GM13976 (cell line): ENCODE measurements at regions not wholly inside any gene's neighbourhood (a gene's known extent, or its start where the extent isn't known, plus 50 kb on each side); places are given as distances from the start of the nearest gene placed in this dataset.
A peak's percentile ranks its signal among the peaks of the same experiment; 100 is the strongest.

Experiments
- DNase-seq: peaks from one replicate; pipeline ENCODE4 v3.0.0; 2012; ENCODE audit warnings: low spot score
- in situ Hi-C: fragments of 300-500 bp; cut with MboI; formaldehyde crosslinking; loops from one replicate; pipeline ENCODE4 v1.12.0; 2022; ENCODE audit warnings: low sequenced_read_pairs, mixed read lengths, inconsistent platforms; ENCODE audit not compliant: unreplicated experiment
- TF ChIP-seq, protein P1 (sequence below): IDR thresholded peaks from 2 replicates; pipeline ENCODE4 v1.5.1; 2012; ENCODE audit warnings: borderline replicate concordance, mild to moderate bottlenecking; ENCODE audit not compliant: insufficient read depth; ENCODE audit errors: extremely low read depth, missing control alignments, control extremely low read depth

DNA sequence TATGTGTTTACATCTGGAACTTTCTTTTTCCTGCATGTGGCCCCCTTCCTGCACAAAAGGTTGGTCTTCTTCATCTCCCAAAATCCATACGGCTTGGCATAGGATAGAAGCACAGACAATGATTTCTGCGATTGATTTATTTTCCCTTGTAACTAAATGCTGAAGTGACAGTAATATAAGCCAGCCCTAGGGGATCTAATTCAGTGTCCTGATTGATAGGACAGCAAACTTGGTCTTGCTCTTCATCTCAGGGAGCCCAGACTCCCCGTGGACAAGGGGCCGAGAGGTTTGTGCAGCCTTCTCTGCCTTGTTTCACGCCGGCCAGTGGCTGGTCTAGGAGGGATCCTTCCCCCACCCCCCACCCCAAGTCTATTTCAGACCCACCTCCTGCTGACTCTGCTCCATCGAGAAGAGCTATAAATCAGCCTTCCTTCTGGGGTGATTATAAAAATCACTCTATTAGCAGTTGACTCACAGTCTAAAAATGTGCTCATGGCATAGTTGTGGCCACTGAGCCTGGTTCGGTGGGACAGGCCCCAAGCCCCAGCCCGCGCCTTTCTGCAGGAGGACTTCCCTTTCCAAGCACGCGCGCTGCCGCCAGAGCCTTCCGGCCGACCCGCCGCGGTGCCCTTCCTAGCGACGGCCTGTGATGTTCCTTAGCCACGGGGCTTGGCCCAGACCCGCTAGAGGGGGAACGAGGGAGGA is 89.8 kb upstream of the COL5A1 start:
- no peak for DNase-seq
- in situ Hi-C loops, result no loop called here
- TF ChIP-seq, protein P1, sequence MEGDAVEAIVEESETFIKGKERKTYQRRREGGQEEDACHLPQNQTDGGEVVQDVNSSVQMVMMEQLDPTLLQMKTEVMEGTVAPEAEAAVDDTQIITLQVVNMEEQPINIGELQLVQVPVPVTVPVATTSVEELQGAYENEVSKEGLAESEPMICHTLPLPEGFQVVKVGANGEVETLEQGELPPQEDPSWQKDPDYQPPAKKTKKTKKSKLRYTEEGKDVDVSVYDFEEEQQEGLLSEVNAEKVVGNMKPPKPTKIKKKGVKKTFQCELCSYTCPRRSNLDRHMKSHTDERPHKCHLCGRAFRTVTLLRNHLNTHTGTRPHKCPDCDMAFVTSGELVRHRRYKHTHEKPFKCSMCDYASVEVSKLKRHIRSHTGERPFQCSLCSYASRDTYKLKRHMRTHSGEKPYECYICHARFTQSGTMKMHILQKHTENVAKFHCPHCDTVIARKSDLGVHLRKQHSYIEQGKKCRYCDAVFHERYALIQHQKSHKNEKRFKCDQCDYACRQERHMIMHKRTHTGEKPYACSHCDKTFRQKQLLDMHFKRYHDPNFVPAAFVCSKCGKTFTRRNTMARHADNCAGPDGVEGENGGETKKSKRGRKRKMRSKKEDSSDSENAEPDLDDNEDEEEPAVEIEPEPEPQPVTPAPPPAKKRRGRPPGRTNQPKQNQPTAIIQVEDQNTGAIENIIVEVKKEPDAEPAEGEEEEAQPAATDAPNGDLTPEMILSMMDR, result no peak

DNA sequence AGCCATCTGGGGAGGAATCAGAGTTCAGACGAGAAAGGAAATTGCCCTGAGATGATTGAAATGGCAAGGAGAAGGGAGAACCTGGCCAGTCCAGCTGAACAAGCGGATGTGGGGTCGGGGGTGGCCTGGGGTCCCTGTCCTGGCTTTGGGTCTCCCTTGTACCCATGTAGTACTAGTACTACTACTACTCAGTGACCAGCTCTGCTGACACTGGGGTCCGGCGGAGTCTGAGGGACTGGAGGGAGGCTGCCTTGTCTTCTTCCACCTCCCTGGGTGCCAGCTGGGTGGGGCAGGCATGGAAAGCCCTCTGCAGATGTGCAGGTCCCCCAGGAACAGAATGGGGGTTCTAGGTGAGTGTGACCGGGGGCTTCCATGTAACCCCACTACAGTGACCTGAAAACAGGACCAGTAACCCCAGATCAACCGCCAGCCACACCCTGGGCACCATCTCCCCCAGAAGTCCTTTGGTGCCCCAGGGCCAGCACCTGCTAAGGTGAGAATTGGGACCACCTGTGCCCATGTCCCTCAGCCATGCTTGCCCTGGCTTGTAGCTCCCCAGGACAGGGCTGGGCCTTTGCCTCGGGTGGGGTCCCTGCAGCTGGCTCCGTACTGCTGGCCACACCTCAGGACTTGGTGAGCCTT is 89.1 kb upstream of the COL5A1 start:
- peak; percentile 18 for DNase-seq
- in situ Hi-C loops, result no loop called here
- TF ChIP-seq, protein P1, result no peak

DNA sequence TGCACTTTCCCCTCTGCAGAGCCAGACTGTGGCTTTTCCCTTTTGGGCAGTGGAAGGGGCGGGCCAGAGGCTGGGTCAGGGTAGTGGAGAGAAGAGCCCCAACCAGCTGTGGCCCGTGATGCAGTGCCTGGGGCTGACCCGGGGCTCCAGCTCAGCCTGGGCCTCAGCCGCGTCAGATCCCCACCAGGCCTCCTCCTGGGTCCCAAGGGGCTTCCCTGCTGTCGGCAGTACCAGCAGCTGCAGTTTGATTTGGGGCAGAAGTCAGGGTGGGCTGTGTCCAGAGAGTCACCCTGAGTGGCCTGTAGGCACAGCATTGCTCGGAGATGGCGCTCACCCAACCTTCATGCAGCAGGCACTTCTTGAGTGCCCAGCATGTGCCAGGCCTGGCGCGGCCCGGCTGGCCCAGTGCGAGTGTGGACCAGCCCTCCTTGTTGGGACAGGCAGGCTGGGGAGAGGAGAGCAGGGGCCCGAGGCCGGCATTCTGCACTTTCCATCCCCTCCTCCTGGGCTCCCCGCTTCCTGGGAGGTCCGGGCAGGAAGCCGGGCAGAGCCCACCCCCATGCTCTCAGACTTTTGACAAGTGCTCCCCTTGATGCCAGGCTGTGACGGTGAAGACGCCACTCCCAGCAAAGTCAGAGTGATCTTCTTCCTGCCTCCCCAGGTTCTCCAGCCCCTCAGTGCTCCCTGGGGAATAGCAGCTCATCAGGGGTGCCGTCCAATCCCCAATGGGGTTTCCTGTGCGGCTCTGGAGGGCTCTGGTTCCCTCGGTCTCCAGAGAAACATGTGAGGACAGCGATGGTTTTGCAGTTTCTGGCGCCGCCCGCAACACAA is 88.3 kb upstream of the COL5A1 start:
- TF ChIP-seq, protein P1, result no peak
- in situ Hi-C loops, result no loop called here

DNA sequence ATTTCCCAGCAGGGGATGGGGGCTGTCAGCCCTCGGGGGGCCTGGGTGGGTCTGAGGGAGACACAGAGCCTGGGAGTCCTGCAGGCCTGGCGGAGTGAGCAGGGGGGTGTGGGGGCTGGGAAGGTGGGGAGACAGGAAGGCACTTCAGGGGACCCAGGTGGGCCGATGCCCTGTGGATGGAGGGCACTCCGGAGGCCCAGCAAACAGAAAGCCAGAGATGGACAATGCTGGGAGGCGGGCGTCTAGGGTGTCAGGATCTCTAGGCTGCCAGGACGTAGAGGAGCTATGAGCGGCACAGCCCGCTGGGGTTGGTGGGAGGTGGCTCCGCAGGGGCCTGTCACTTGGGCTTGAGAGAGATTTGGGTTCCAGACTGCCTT is 87.6 kb upstream of the COL5A1 start:
- in situ Hi-C loops, result no loop called here
- TF ChIP-seq, protein P1, result no peak

More for the DNA sequence above, 88.3 kb upstream of the COL5A1 start:
- DNase-seq, result no peak

DNA sequence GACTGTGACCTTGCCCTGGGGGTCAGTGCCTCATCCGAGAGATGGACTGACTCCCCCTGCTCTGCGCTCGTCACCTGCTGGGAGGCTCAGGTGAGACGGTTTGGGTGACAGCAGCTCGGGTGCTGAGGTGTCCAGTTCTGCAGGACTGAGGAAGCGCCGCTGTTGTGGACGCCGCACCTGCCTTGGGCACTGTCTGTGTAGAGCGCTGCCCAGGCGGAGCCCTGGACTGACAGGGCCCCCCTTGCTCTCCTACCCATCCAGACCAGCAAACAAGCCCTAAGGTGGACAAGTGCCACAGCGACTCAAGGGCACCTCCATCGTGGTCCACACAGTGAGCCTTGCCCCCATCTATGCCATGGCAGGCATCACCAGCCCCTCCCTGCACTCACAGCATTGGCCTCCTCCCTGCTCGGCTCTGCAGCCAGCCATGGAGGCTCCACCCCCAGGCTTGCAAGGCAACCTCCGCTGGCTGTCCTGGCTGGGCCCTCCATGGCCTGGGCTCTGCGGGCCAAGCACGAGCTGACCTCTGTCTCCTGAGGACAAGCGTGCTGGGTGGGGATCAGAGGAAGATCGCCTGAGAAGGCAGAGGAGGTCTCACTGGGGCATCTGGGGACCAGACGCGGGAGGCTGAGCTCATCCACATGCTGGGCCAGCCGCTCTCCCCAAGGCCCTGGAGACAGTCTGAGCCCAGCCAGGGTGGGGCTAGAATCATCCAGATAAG is 87.1 kb upstream of the COL5A1 start:
- in situ Hi-C loops, result no loop called here
- no peak for DNase-seq
- TF ChIP-seq, protein P1, result no peak

More for the DNA sequence above, 87.6 kb upstream of the COL5A1 start:
- DNase-seq, result no peak

DNA sequence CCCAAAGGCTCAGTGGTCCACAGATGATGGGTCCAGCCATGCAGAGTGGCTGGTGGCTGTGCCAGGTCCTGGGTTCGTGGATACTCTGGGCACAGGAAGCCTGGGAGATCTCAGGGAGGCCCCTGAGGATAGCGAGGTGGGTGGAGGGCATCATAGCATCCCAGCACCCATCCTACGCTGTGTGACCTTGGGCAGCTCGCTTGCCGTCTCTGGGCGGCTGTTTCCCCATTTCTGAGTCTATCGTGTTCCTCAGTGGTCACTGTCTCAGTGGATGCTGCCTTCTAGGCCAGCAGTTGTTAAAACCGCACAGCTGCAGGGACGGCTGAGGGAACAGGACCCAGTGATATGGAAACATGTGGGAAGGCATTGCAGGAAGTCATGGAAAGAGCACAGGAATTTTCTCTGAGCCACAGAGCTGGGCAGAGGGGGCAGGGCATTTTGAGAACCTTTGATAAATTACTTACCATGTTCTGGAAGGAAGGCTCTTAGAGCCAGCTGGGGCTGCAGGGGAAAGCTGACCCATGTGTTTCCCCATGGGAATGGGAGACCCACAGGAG is 86.4 kb upstream of the COL5A1 start:
- no peak for DNase-seq
- in situ Hi-C loops, result no loop called here
- TF ChIP-seq, protein P1, result no peak
